ENCODE measurements at regions not wholly inside any gene's neighbourhood (a gene's known extent, or its start where the extent isn't known, plus 50 kb on each side); places are given as distances from the start of the nearest gene placed in this dataset.

DNA sequence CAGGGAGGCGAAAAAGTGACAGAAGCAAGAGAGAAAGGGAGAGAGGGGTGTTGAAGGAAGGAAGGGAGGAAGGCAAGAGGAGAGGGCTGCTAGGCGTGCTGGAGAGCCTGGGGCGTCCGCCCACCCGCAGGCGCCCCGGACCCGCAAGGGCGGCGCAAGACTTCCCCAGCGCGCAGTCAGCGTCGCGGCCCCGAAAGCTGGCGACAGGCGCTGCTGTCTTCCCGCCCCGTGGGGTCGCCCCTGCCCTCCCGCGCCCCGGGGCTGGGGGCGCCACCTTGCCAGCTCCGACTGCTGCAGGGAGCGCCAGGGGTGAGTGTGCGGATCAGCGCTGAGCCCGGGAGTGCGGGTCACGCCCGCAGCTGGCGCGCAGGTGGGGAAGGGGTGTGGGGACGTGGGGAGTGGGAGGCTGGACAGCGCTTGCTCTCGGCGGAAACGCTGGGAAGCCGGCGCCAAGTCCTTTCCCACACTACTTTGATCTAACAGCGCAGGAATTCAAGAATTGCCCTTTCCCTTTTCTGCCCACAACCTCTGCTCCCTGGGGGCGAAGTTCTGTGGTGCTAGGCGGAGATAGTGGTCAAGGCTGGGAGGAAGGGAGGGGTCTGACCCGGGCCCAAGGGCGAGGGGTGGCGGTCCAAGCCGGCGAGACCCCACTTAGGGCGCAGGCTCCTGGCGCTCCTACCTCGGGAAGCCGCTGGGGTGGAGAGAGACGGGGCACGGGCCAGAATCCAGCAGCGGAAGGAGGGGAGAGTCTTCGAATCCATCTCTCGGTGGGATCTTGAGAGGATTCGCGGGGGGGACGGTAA, 266.1 kb downstream of the CGGBP1 start, which contains the start of gene HTR1F (continued):
- peak; percentile 34; the same call in 1 of the 2 replicates for TF ChIP-seq BHLHE40 (IDR thresholded peaks at IDR 0.05; ENCODE audit: low read length)
- no peak for TF ChIP-seq ZNF584 (CRISPR knock-in tag; IDR thresholded peaks at IDR 0.05; ENCODE audit: low read depth)
- no peak for TF ChIP-seq NUFIP1 (IDR thresholded peaks at IDR 0.05; ENCODE audit: partially characterized antibody)
- TF ChIP-seq, protein P1, sequence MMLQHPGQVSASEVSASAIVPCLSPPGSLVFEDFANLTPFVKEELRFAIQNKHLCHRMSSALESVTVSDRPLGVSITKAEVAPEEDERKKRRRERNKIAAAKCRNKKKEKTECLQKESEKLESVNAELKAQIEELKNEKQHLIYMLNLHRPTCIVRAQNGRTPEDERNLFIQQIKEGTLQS (IDR thresholded peaks at IDR 0.05) = no peak
- TF ChIP-seq, protein P1 (CRISPR knock-in tag; conservative IDR thresholded peaks at IDR 0.05) = no peak
- TF ChIP-seq HMGN3 (IDR thresholded peaks at IDR 0.05; ENCODE audit: borderline replicate concordance, extremely low read depth, insufficient read length, low read depth, low read length) = peak; percentile 24
- no peak for TF ChIP-seq LARP7 (IDR thresholded peaks at IDR 0.05)
- no peak for TF ChIP-seq NFIC (IDR thresholded peaks at IDR 0.05)
- TF ChIP-seq, protein P2, sequence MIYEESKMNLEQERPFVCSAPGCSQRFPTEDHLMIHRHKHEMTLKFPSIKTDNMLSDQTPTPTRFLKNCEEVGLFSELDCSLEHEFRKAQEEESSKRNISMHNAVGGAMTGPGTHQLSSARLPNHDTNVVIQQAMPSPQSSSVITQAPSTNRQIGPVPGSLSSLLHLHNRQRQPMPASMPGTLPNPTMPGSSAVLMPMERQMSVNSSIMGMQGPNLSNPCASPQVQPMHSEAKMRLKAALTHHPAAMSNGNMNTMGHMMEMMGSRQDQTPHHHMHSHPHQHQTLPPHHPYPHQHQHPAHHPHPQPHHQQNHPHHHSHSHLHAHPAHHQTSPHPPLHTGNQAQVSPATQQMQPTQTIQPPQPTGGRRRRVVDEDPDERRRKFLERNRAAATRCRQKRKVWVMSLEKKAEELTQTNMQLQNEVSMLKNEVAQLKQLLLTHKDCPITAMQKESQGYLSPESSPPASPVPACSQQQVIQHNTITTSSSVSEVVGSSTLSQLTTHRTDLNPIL (CRISPR knock-in tag; IDR thresholded peaks at IDR 0.05) = no peak
- TF ChIP-seq ZNF224 (CRISPR knock-in tag; IDR thresholded peaks at IDR 0.05) = no peak
- no peak for TF ChIP-seq TEAD1 (CRISPR knock-in tag; IDR thresholded peaks at IDR 0.05)
- no peak for TF ChIP-seq CC2D1A (IDR thresholded peaks at IDR 0.05)
- TF ChIP-seq ZNF12 (CRISPR knock-in tag; IDR thresholded peaks at IDR 0.05) = no peak
- no peak for TF ChIP-seq MCM3 (IDR thresholded peaks at IDR 0.05)
- peak; percentile 6; the same call in 1 of the 2 replicates for TF ChIP-seq SPI1 (IDR thresholded peaks at IDR 0.05; ENCODE audit: borderline replicate concordance, low read depth, low read length)
- no peak for TF ChIP-seq HOXB6 (CRISPR knock-in tag; IDR thresholded peaks at IDR 0.05; ENCODE audit: borderline replicate concordance)
- no peak for TF ChIP-seq HEY1 (CRISPR knock-in tag; IDR thresholded peaks at IDR 0.05; ENCODE audit: borderline replicate concordance)
- TF ChIP-seq, protein P3, sequence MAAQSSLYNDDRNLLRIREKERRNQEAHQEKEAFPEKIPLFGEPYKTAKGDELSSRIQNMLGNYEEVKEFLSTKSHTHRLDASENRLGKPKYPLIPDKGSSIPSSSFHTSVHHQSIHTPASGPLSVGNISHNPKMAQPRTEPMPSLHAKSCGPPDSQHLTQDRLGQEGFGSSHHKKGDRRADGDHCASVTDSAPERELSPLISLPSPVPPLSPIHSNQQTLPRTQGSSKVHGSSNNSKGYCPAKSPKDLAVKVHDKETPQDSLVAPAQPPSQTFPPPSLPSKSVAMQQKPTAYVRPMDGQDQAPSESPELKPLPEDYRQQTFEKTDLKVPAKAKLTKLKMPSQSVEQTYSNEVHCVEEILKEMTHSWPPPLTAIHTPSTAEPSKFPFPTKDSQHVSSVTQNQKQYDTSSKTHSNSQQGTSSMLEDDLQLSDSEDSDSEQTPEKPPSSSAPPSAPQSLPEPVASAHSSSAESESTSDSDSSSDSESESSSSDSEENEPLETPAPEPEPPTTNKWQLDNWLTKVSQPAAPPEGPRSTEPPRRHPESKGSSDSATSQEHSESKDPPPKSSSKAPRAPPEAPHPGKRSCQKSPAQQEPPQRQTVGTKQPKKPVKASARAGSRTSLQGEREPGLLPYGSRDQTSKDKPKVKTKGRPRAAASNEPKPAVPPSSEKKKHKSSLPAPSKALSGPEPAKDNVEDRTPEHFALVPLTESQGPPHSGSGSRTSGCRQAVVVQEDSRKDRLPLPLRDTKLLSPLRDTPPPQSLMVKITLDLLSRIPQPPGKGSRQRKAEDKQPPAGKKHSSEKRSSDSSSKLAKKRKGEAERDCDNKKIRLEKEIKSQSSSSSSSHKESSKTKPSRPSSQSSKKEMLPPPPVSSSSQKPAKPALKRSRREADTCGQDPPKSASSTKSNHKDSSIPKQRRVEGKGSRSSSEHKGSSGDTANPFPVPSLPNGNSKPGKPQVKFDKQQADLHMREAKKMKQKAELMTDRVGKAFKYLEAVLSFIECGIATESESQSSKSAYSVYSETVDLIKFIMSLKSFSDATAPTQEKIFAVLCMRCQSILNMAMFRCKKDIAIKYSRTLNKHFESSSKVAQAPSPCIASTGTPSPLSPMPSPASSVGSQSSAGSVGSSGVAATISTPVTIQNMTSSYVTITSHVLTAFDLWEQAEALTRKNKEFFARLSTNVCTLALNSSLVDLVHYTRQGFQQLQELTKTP (IDR thresholded peaks at IDR 0.05; ENCODE audit: low read depth in 1 of 2, partially characterized antibody in 2 of 2) = peak in 1 of 2 experiments; percentile 62
- TF ChIP-seq ZNF780A (CRISPR knock-in tag; IDR thresholded peaks at IDR 0.05) = no peak
- no peak for TF ChIP-seq FOS (IDR thresholded peaks at IDR 0.05; ENCODE audit: extremely low read depth, insufficient read length)
- no peak for TF ChIP-seq RFX7 (CRISPR knock-in tag; IDR thresholded peaks at IDR 0.05)
- TF ChIP-seq MEF2D (tag; conservative IDR thresholded peaks at IDR 0.05; ENCODE audit: low read depth) = no peak
